22Rv1 (cell line): ENCODE measurements at regions not wholly inside any gene's neighbourhood (a gene's known extent, or its start where the extent isn't known, plus 50 kb on each side); places are given as distances from the start of the nearest gene placed in this dataset.

ENCODE experiments used
- CTCF ChIP-seq: fragments of 450-650 bp; IDR thresholded peaks from 2 replicates; pipeline ENCODE4 v1.5.1; 2017; ENCODE audit warnings: mild to moderate bottlenecking
- ZFX ChIP-seq: fragments of 450-650 bp; IDR thresholded peaks from 2 replicates; pipeline ENCODE4 v1.6.1; 2017; ENCODE audit warnings: antibody characterized with exemption, borderline replicate concordance

GRCh38 chrX:147736045-147736444, 175.7 kb upstream of the FMR1 start:
- TF ChIP-seq CTCF (no peak), ZFX (no peak)
